Uterus (tissue), 2 donors: ENCODE measurements at regions not wholly inside any gene's neighbourhood (a gene's known extent, or its start where the extent isn't known, plus 50 kb on each side); places are given as distances from the start of the nearest gene placed in this dataset.

Source experiments
- CTCF ChIP-seq, 4 experiments: fragments of 200-600 bp in 2 of 4; fragments of 450-650 bp in 2 of 4; sonication (generic) in 2 of 4; IDR thresholded peaks; one replicate each; pipeline ENCODE4 v1.5.1; 2016 to 2019; ENCODE audit warnings: antibody characterized with exemption in 4 of 4, mild to moderate bottlenecking in 2 of 4, moderate library complexity in 1 of 4
- POLR2A ChIP-seq, 2 donors: fragments of 450-650 bp; IDR thresholded peaks; one replicate each; pipeline ENCODE4 v1.6.1; 2016; ENCODE audit warnings: antibody characterized with exemption in 2 of 2, mild to moderate bottlenecking in 1 of 2, moderate library complexity in 1 of 2

GRCh38 chr2:71999580-71999979, 148.1 kb downstream of the CYP26B1 start:
- TF ChIP-seq CTCF (IDR thresholded peaks at IDR 0.05): no peak
- TF ChIP-seq POLR2A (IDR thresholded peaks at IDR 0.05): no peak
